HCT116 (cell line): ENCODE measurements at regions not wholly inside any gene's neighbourhood (a gene's known extent, or its start where the extent isn't known, plus 50 kb on each side); places are given as distances from the start of the nearest gene placed in this dataset.

Source experiments
- ATF3 ChIP-seq: IDR thresholded peaks from 2 replicates; pipeline ENCODE4 v1.6.1; 2012
- CTCF ChIP-seq, 3 experiments: fragments of 200-600 bp in 1 of 3; sonication (generic) in 1 of 3; IDR thresholded peaks in 2 of 3; conservative IDR thresholded peaks in 1 of 3; 2 replicates each; pipeline ENCODE4 v1.5.1; 2012 to 2017; ENCODE audit warnings: low read depth in 2 of 3, low read length in 2 of 3, antibody characterized with exemption in 1 of 3, borderline replicate concordance in 1 of 3, control low read depth in 1 of 3, mild to moderate bottlenecking in 1 of 3, mixed read lengths in 1 of 3, mixed run types in 1 of 3, moderate library complexity in 1 of 3; ENCODE audit not compliant: insufficient read depth in 1 of 3
- EZH2 ChIP-seq: fragments of 200-600 bp; sonication (generic); IDR thresholded peaks from 2 replicates; pipeline ENCODE4 v1.6.1; 2017; ENCODE audit warnings: antibody characterized with exemption, mixed run types
- EZH2phosphoT487 ChIP-seq: fragments of 200-600 bp; IDR thresholded peaks from 2 replicates; pipeline ENCODE4 v1.6.1; 2018; ENCODE audit warnings: antibody characterized with exemption, borderline replicate concordance
- FOSL1 ChIP-seq: IDR thresholded peaks from 2 replicates; pipeline ENCODE4 v1.6.1; 2012; ENCODE audit warnings: low read depth
- POLR2A ChIP-seq: IDR thresholded peaks from 2 replicates; pipeline ENCODE4 v1.7.0; 2011; ENCODE audit warnings: borderline replicate concordance; ENCODE audit not compliant: insufficient read depth, insufficient read length; ENCODE audit errors: extremely low read depth
- RAD21 ChIP-seq: IDR thresholded peaks from 2 replicates; pipeline ENCODE4 v1.6.1; 2012; ENCODE audit warnings: low read depth, mild to moderate bottlenecking
- SP1 ChIP-seq: IDR thresholded peaks from 2 replicates; pipeline ENCODE4 v1.6.1; 2012; ENCODE audit warnings: low read depth
- ZNF274 ChIP-seq: fragments of 200-500 bp; sonication (Bioruptor generic); IDR thresholded peaks from 2 replicates; pipeline ENCODE4 v1.6.1; 2014; ENCODE audit warnings: mild to moderate bottlenecking, low read depth, low read length, inconsistent platforms
- TF ChIP-seq, protein P1 (sequence below): IDR thresholded peaks from 2 replicates; pipeline ENCODE4 v1.6.1; 2012; ENCODE audit warnings: low read depth

DNA sequence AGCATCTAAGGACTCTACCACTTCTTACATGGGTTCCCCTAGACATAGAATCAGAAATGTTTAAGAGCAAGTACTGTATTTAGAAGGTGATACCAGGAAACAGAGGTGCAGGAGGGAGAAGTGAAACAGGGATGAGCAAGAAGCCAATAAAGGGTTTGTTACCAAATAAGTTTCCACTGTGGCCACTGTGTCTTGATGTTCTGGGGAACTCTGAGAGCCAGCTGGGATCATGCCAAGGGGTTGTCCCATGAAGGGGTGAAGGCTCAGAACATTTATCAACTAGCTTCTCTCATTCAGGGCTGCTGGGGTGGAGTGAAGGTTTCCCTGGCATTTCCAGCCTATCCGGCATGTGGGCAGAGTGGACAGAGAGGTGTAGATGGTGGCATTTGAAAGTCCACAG, 147.1 kb upstream of the SH3BP4 start:
- TF ChIP-seq EZH2: no peak
- TF ChIP-seq CTCF (IDR thresholded peaks at IDR 0.05 in 2 of 3, conservative IDR thresholded peaks at IDR 0.05 in 1 of 3; ENCODE audit: borderline replicate concordance in 1 of 3, insufficient read depth in 1 of 3, low read depth in 2 of 3, low read length in 2 of 3): no peak
- TF ChIP-seq ATF3: no peak
- TF ChIP-seq ZNF274: no peak
- TF ChIP-seq FOSL1: no peak
- no peak for TF ChIP-seq EZH2phosphoT487
- TF ChIP-seq SP1: no peak
- TF ChIP-seq POLR2A: no peak
- TF ChIP-seq RAD21: no peak
- TF ChIP-seq, protein P1, sequence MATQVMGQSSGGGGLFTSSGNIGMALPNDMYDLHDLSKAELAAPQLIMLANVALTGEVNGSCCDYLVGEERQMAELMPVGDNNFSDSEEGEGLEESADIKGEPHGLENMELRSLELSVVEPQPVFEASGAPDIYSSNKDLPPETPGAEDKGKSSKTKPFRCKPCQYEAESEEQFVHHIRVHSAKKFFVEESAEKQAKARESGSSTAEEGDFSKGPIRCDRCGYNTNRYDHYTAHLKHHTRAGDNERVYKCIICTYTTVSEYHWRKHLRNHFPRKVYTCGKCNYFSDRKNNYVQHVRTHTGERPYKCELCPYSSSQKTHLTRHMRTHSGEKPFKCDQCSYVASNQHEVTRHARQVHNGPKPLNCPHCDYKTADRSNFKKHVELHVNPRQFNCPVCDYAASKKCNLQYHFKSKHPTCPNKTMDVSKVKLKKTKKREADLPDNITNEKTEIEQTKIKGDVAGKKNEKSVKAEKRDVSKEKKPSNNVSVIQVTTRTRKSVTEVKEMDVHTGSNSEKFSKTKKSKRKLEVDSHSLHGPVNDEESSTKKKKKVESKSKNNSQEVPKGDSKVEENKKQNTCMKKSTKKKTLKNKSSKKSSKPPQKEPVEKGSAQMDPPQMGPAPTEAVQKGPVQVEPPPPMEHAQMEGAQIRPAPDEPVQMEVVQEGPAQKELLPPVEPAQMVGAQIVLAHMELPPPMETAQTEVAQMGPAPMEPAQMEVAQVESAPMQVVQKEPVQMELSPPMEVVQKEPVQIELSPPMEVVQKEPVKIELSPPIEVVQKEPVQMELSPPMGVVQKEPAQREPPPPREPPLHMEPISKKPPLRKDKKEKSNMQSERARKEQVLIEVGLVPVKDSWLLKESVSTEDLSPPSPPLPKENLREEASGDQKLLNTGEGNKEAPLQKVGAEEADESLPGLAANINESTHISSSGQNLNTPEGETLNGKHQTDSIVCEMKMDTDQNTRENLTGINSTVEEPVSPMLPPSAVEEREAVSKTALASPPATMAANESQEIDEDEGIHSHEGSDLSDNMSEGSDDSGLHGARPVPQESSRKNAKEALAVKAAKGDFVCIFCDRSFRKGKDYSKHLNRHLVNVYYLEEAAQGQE: no peak
